HepG2 (cell line): ENCODE measurements at regions not wholly inside any gene's neighbourhood (a gene's known extent, or its start where the extent isn't known, plus 50 kb on each side); places are given as distances from the start of the nearest gene placed in this dataset.

Source experiments
- ATAC-seq: fragments of 200-7000 bp; cut with Tn5 transposase; 3 replicates; pipeline ENCODE4 v1.9.1; 2020; ENCODE audit warnings: mild to moderate bottlenecking, moderate library complexity
- BruUV-seq: library from RNA; stranded (reverse); fragments of 400-500 nt; replicated peaks from 2 replicates; lab custom pipeline; 2021; lab: Mats Ljungman, UMichigan
- CTCF ChIA-PET: fragments of 300-600 bp; formaldehyde crosslinking; extraction: SDS; loops from one replicate; lab custom pipeline; 2021; ENCODE audit warnings: low total read pairs, inconsistent platforms, low intra/inter-chr PET ratio; lab: Yijun Ruan, JAX
- POLR2A ChIA-PET: fragments of 350-600 bp; sonication (Branson Sonifier 250); formaldehyde crosslinking; loops from one replicate; lab custom pipeline; 2020; ENCODE audit warnings: antibody characterized with exemption, inconsistent platforms; lab: Yijun Ruan, JAX
- DNase-seq: peaks from one replicate; pipeline ENCODE4 v3.0.0-alpha.2; 2015; ENCODE audit warnings: low spot score
- FAIRE-seq: peaks from 3 replicates; lab custom pipeline; 2011; peaks lifted over from hg19 to GRCh38; lab: Jason Lieb, UNC
- H2AFZ ChIP-seq: one replicate; pipeline ENCODE4 v1.6.1; 2011; ENCODE audit warnings: low read length, inconsistent platforms
- H3K27ac ChIP-seq: fragments of 300-600 bp; 3 replicates; pipeline ENCODE4 v1.8.0; 2011; ENCODE audit warnings: mixed run types, mild to moderate bottlenecking, mixed read lengths, low read length, inconsistent platforms; ENCODE audit not compliant: insufficient read depth; ENCODE audit errors: extremely low read length
- H3K27me3 ChIP-seq, 2 experiments: fragments of 200-600 bp in 1 of 2; 2 replicates in 1 of 2; 3 replicates in 1 of 2; pipeline versions ENCODE4 v1.6.0 to v1.8.0; 2011; ENCODE audit warnings: low read length in 2 of 2, mild to moderate bottlenecking in 2 of 2, moderate library complexity in 2 of 2, inconsistent platforms in 1 of 2; ENCODE audit not compliant: insufficient read depth in 2 of 2, control insufficient read depth in 1 of 2
- H3K36me3 ChIP-seq, 2 experiments: fragments of 200-600 bp in 1 of 2; replicated peaks in 1 of 2; 2 replicates in 1 of 2; 3 replicates in 1 of 2; pipeline versions ENCODE4 v1.5.1 to v1.8.0; 2011; ENCODE audit warnings: low read length in 2 of 2, inconsistent platforms in 1 of 2; ENCODE audit not compliant: insufficient read depth in 2 of 2, control insufficient read depth in 1 of 2
- H3K4me1 ChIP-seq: 2 replicates; pipeline ENCODE4 v1.5.1; 2012; ENCODE audit warnings: low read length, inconsistent platforms; ENCODE audit not compliant: insufficient read depth
- H3K4me2 ChIP-seq: 2 replicates; pipeline ENCODE4 v1.6.0; 2011; ENCODE audit warnings: low read depth, low read length, inconsistent platforms
- H3K4me3 ChIP-seq, 3 experiments: fragments of 200-600 bp in 1 of 3; sonication (generic), shearing (Covaris generic) in 1 of 3; replicated peaks in 1 of 3; 2 replicates each; pipeline ENCODE4 v1.5.1; 2011 to 2016; ENCODE audit warnings: low read length in 3 of 3, inconsistent platforms in 2 of 3, low read depth in 2 of 3, mild to moderate bottlenecking in 2 of 3, control low read depth in 1 of 3, mixed read lengths in 1 of 3; ENCODE audit not compliant: insufficient read depth in 1 of 3
- H3K79me2 ChIP-seq: one replicate; pipeline ENCODE4 v1.6.1; 2011; ENCODE audit warnings: low read length, inconsistent platforms; ENCODE audit not compliant: insufficient read depth
- H3K9ac ChIP-seq: 2 replicates; pipeline ENCODE4 v1.6.0; 2011; ENCODE audit warnings: mild to moderate bottlenecking, low read depth, low read length, inconsistent platforms; ENCODE audit not compliant: insufficient read depth
- H3K9me3 ChIP-seq: 2 replicates; pipeline ENCODE4 v1.5.1; 2012; ENCODE audit warnings: mild to moderate bottlenecking, low read length
- H4K20me1 ChIP-seq: 2 replicates; pipeline ENCODE4 v1.6.0; 2011; ENCODE audit warnings: inconsistent platforms, mild to moderate bottlenecking, low read length, moderate library complexity; ENCODE audit not compliant: insufficient read depth
- DR1 ChIP-seq: sonication (generic); formaldehyde crosslinking; IDR thresholded peaks from 2 replicates; pipeline ENCODE4 v1.8.0; 2021; ENCODE audit warnings: mild to moderate bottlenecking, missing genetic modification reagents, inconsistent platforms
- FIP1L1 ChIP-seq: fragments of 200-400 bp; formaldehyde crosslinking; IDR thresholded peaks from 2 replicates; pipeline ENCODE4 v1.6.1; 2018; ENCODE audit warnings: low read depth, mild to moderate bottlenecking, low read length, moderate library complexity, borderline replicate concordance; ENCODE audit not compliant: insufficient read depth
- HNF1B ChIP-seq: sonication (generic); formaldehyde crosslinking; IDR thresholded peaks from 2 replicates; pipeline ENCODE4 v1.5.1; 2020; ENCODE audit warnings: mild to moderate bottlenecking, moderate library complexity, missing genetic modification reagents
- MLX ChIP-seq: IDR thresholded peaks from 2 replicates; pipeline ENCODE4 v1.6.1; 2016
- NCOA5 ChIP-seq: sonication (generic); formaldehyde crosslinking; IDR thresholded peaks from 2 replicates; pipeline ENCODE4 v1.4.0; 2020; ENCODE audit warnings: missing genetic modification reagents
- PRPF4 ChIP-seq: fragments of 200-400 bp; formaldehyde crosslinking; IDR thresholded peaks from 2 replicates; pipeline ENCODE4 v1.6.1; 2016; ENCODE audit warnings: low read length, low read depth; ENCODE audit not compliant: poor library complexity, severe bottlenecking
- RCOR2 ChIP-seq: IDR thresholded peaks from 2 replicates; pipeline ENCODE4 v1.6.1; 2016; ENCODE audit warnings: missing biosample characterization, missing genetic modification reagents
- RFX1 ChIP-seq: fragments of 450-650 bp; IDR thresholded peaks from 2 replicates; pipeline ENCODE4 v1.6.1; 2017
- ZBTB10 ChIP-seq: sonication (generic); formaldehyde crosslinking; IDR thresholded peaks from 2 replicates; pipeline ENCODE4 v1.4.0; 2020; ENCODE audit warnings: missing genetic modification reagents, borderline replicate concordance
- ZBTB42 ChIP-seq: sonication (generic); formaldehyde crosslinking; IDR thresholded peaks from 2 replicates; pipeline ENCODE4 v1.5.0; 2020; ENCODE audit warnings: mild to moderate bottlenecking, missing genetic modification reagents
- ZNF44 ChIP-seq: sonication (generic); formaldehyde crosslinking; IDR thresholded peaks from 2 replicates; pipeline ENCODE4 v1.5.1; 2020; ENCODE audit warnings: mild to moderate bottlenecking, missing genetic modification reagents
- ZNF451 ChIP-seq: sonication (generic); formaldehyde crosslinking; IDR thresholded peaks from 2 replicates; pipeline ENCODE4 v1.5.0; 2020; ENCODE audit warnings: mild to moderate bottlenecking, missing genetic modification reagents
- ZNF589 ChIP-seq: sonication (generic); formaldehyde crosslinking; conservative IDR thresholded peaks from 2 replicates; pipeline ENCODE4 v1.8.0; 2022; ENCODE audit warnings: mild to moderate bottlenecking, moderate library complexity, missing genetic modification reagents
- ZNF883 ChIP-seq: sonication (generic); formaldehyde crosslinking; IDR thresholded peaks from 2 replicates; pipeline ENCODE4 v1.5.1; 2020; ENCODE audit warnings: mild to moderate bottlenecking, missing genetic modification reagents; ENCODE audit errors: not compliant biosample characterization
- WGBS: methylation state at CpG from one replicate; pipeline ENCODE4 v1.1.6; 2017; ENCODE audit warnings: low lambda C conversion rate; 5-methylcytosine and 5-hydroxymethylcytosine counted together
- in situ Hi-C: cut with HindIII; loops from 2 replicates; pipeline ENCODE4 v1.10.0; 2017; ENCODE audit warnings: low pct_unique_long_range_greater_than_20kb; ENCODE audit not compliant: extremely low pct_ligation_motif_present
- intact Hi-C: fragments of 100-400 bp; cut with micrococcal nuclease; formaldehyde crosslinking; loops from one replicate; pipeline ENCODE4 v1.10.0; 2022; ENCODE audit not compliant: unreplicated experiment

GRCh38 chr12:82279536-82280058 lies 78.6 kb downstream of the CCDC59 start:
- Histone ChIP-seq H3K79me2 (no peaks in the 10 kb centered on the region), H3K36me3 (no peaks in the 10 kb centered on the region), H3K9me3 (peaks cover 24% of the 10 kb centered on the region), H3K4me2 (no peak overlapping the region), H3K9ac (no peak overlapping the region), H4K20me1 (no peaks in the 10 kb centered on the region), H3K27me3 (no peaks in the 10 kb centered on the region), H3K4me1 (no peaks in the 10 kb centered on the region), H2AFZ (no peak overlapping the region), H3K4me3 (no peak overlapping the region), H3K27ac (no peak overlapping the region)
- in situ Hi-C loops (no loop called here), intact Hi-C loops (no loop called here)
- CTCF ChIA-PET: no interaction called here
- 4% methylated on average over 3 of the region's 3 CpGs for WGBS
- POLR2A ChIA-PET: no interaction called here
- BruUV-seq: no TSS peak
- no peak for FAIRE-seq
- ATAC-seq: no peak
- no peak for DNase-seq
- no peak for TF ChIP-seq ZNF883 (CRISPR knock-in tag)
- TF ChIP-seq RCOR2 (CRISPR knock-in tag): no peak
- TF ChIP-seq PRPF4: no peak
- no peak for TF ChIP-seq DR1 (CRISPR knock-in tag)
- no peak for TF ChIP-seq ZNF44 (CRISPR knock-in tag)
- no peak for TF ChIP-seq FIP1L1

- Histone ChIP-seq H3K9me3 (peaks cover 24% of the 10 kb centered on the region), H3K4me2 (no peak overlapping the region), H3K9ac (no peak overlapping the region), H3K4me1 (no peaks in the 10 kb centered on the region), H3K36me3 (no peaks in the 10 kb centered on the region), H3K79me2 (no peaks in the 10 kb centered on the region), H2AFZ (no peak overlapping the region), H3K27ac (no peak overlapping the region), H4K20me1 (no peaks in the 10 kb centered on the region), H3K4me3 (no peak overlapping the region), H3K27me3 (no peaks in the 10 kb centered on the region)
- ATAC-seq (no peak), FAIRE-seq (no peak), DNase-seq (no peak)
- intact Hi-C loops: no loop called here
- no TSS peak for BruUV-seq
- WGBS: 67% methylated on average over 4 of the region's 4 CpGs
- CTCF ChIA-PET: no interaction called here
- in situ Hi-C loops: no loop called here
- POLR2A ChIA-PET: no interaction called here
- TF ChIP-seq RFX1 (no peak), ZBTB42 (no peak), ZNF451 (CRISPR knock-in tag) (no peak), HNF1B (CRISPR knock-in tag) (no peak), ZNF589 (no peak), NCOA5 (no peak), MLX (CRISPR knock-in tag) (no peak), ZBTB10 (CRISPR knock-in tag) (no peak)
Observed at GRCh38 chr12:82277582-82277981, 80.6 kb downstream of the CCDC59 start.
